HG03066 (cell line): ENCODE measurements at regions not wholly inside any gene's neighbourhood (a gene's known extent, or its start where the extent isn't known, plus 50 kb on each side); places are given as distances from the start of the nearest gene placed in this dataset.
"Not testable (repeated sequence)": the region's sequence is repeated elsewhere in the genome, so short reads cannot be mapped to it uniquely, and the experiment has no call there.

Source experiments
- ATAC-seq: cut with Tn5 transposase; IDR thresholded peaks from one replicate; pipeline ENCODE4 v1.9.1; 2021; ENCODE audit warnings: low read depth; ENCODE audit not compliant: unreplicated experiment

DNA sequence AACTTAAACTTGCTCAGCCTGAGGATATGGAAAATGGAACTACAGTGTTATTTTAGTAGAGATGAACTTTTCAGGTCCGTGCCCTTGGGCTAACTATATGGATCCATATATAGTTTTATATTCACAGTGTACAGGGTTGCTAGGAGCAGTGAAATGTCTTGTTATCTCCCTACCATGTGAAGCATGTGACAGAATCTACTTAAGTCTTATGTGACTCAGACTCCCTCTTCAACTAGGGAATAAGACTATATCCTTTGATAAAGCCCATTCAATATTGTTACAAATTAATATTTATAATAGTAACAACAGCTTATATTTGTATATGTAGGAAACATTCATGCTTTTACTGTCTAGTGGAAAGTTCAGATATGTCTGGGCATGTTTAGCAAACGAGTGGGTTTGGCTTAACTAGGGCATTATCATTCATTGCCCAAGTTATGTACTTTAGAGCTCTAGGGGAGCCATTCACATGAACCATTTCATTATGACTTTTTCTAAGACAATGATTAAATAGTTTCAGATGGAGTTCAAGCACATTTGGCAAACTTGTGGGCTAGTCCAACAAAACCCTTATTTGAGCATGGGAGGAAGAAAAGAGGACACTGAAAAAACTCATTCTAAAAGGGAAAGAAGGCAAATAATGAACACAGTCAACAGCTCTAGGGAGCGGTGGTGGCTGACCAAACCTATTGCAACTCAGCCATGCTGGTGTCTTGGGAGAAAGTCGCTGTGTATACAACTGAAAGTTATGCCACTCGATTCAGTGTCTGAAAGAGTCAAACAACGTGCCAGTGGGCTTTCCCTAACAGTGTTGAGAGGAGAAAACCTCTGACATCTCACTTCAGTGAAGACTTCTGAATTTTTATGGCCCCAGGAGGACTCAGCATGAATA, 305.9 kb upstream of the G2E3 start:
- ATAC-seq: no peak

DNA sequence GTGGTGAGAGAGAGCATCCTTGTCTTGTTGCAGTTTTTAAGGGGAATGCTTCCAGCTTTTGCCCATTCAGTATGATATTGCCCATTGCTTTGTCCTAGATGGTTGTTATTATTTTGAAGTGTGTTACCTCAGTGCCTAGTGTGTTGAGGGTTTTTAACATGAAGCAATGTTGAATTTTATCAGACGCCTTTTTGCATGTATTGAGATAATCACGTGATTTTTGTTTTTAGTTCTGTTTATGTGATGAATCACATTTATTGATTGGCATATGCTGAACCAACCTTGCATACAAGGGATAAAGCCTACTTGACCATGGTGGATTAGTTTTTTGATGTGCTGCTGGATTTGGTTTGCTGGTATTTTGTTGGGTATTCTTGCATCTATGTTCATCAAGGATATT, 302.3 kb upstream of the G2E3 start:
- no peak for ATAC-seq

DNA sequence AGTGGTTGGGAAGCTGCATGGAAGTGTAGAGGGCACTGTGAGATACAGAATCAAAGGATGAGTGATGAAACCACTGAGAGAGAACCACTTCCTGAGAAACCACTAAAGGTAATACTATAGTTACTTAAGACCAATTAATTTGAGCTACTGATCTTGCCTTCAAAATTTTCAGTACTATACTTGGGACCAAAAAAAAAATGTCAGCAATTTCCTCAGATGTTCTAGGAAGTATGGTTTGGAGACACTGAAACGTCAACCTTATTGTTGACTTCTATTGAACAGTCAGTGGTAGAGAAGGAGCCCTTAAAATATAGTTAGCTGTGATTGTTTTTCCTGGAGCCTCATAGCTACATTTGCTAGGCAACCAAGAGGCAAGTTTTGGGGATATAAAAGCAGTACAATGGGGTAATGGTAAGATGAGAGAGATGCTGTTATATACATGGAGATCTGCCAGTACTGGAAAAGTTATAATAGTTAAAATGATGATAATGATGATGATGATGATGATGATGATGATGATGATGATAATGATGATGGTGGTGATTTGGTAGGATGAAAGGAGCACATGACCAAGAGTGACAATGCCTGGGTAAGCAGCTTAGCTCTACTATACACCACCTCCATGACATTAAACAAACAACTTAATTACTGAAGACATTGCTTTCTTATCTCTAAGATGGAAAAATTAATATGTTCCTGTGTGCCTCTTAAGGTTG, 300.9 kb upstream of the G2E3 start:
- no peak for ATAC-seq

DNA sequence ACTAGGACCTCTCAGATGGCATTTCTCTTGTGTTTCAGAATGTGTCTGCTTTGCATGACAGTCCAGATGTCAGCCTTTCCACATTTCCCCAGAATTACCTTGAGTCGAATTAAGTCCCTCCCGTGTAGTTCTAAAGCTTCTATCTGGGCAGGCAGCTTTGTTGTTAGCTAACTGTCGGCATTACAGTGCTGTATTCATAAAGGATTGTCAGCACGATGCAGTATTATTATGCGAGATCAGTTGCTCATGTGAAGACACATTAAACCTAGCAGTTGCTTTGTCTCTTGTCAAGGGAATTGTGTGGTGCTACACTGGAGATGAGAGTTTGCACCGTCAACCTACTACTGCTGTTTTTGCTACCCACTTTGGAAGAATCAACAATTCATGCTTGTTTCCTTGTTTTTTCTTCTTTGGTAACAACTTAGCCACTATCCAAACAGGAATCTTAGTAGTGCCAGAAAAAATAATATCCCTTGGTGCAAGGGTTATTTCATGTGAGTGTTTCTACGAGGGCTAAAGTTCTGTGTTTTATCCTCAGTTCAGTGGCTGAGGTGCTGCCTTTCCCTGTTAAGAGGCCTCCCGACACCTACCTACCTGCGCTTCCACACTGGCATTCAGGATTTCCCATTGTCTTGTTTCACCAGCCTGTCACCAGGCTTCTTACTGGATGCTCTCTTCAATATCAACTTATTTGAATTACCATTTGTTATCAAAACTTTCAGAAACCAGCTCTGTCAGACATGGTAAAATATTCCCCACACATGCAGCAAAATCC, 297.9 kb upstream of the G2E3 start:
- no peak for ATAC-seq

DNA sequence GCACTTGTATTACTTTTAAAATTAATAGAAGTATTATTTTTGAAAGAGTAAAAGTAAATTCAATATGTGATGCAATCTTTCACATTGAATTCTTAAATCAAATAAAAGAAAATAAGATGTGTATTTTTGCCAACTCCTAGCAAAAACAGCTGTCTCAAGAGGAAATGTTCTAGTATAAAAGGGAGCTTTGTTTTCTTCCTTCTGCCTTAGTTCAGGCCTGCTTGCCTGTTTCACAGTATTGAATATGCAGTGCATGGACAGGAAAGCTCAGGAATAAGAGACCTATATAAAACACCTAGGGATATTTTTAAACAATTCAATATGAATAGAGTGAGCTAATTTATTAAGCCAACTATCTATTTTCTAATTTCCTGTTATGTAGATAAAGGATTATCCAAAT, 294.8 kb upstream of the G2E3 start:
- ATAC-seq: no peak

DNA sequence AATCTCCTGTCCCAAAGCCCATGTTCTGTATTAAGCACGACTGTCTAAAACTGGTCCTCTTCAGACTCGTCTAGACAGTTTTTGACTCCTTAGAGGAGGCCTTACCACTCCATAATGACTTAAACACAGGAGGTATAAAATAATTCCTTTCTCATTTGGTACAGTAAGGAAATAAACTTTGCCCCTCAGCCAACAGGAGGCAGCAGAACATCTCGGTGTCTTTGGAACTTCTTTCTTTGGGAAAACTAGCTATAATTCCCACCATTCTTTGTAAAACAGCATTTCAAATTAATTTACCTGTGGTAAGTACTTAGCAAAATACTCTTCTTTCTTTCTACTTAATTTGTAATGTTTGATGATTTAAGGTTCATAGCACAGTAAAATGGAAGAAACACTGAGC, 292.7 kb upstream of the G2E3 start:
- no peak for ATAC-seq

DNA sequence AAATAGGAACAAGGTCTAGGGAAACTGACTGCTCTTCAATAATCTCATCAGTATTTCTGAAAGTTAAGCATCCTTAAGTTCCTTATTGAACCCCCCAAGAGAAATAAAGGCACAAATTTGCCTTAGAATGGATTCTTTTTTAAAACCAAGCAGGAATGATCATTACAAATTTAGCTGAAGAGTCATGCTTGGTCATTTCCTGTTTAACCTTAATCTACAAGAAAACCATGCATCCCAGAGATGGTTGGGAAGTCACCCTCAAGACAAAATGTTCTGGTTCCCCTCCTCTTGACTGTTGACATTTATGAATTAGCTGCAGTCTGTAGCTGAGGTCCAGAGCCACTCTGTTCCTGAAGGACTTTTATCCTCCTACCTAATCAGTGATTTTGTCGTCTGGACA, 291.8 kb upstream of the G2E3 start:
- ATAC-seq: no peak

DNA sequence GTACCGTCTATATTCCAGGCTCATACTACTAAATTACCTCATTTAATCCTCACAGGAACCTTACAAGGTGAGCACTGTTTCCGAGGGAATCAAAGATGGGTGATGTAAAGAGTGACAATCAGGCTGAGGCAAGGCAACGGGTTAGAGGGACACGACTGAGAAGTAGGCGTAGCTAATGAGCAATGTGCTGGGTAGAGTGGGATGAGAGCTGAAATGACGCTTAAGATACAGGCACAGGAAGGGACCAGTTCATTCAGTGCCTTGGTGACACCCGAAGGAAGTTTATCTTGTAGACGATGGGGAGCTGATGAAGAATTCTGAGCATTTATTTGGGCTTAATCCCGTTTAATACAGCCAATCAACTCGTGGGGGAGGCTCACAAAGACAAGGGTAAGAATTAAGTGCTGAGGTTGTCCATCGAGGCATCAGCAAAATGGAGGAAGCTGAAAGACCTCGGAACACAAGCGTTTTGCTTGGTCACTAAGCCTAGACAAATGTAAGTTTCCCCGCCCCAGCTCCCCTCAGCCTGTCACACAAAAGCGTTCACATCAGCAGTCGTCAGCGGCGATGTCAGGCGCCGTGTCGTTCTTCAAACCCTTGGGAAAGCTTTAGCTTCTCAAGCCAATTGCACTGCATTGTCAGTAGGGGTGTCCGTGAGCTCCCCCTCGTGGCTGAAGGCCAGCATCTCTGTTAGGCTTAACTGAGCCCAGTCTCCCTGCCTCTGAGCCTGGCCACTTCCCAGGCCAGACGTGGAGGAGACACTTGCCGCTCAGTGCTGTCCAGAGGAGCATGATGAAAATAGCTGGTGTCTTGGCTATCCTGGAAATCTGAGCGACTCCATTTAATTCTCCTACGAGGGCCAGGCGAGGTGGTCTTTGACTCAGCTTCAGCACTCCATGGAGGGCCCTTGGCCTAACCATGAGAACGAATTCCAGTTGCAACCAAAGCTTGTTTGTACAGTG, 288.5 kb upstream of the G2E3 start:
- ATAC-seq: peak; percentile 98

DNA sequence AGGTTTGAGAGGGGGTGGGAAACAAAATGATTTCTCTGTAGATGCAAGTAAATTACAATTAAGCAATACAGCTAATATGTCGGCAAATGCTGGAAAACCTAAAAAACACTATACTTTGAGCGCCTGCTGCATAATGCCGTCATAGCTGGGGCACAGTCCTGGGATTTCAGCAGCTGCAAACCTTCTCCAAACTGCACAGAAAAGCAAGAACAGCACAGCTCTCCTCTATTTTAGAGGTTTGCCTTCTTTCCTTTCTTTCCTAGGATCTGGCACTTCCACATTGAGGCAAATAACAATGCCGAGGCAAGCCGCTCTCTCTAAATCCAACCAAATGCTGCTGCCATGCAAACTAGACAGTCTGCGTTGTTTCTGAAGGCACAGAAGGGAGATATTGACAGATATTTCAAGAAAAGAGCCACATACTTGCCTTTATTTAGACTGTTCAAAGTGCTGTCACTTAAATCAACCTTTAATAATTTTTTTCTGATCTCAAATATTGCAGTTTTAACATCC, 287.1 kb upstream of the G2E3 start:
- ATAC-seq: no peak

DNA sequence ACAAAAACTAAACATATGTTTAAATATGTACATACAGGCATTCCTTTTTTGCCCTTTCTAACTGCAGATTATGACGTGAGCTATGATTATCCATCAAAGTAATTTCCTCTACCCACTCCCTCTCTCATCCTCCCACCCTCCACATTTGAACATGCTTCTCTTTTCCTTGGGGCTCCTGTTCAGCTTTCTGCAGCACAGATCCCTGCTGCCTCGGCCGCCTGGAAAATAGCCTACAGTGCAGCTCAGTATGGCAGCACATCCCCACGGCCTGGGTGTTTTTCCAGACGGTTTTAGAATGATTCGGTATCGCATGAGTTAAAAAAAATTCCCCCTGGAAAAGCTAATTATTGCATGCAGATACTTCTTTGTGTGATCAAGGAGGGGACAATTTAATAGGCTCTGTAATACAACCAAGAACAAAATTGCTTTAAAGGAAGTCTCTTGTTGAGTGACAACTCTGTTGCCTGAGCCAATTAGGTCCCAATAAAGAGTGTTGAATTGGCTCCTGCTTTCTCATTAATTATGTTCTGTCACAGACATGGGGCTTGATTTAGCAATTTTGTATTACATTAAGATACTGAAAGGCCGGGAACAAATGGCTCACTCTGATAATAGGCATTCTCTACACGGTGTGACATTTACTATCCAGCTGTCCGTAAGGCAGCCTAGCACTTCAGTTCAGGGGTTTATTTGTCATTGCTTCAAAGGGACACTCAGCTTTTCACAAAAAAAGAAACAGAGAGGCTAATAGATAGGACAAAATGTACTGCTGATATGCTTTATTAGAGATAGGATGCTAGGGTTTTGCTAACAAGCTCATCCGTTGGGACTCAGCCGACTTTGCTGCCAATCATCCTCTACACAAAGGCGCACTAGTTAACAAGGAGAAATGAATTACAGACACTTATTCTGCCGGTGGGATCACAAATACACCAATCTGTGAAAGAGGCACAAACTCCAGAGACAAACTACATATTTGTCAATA, 285.8 kb upstream of the G2E3 start:
- no peak for ATAC-seq

DNA sequence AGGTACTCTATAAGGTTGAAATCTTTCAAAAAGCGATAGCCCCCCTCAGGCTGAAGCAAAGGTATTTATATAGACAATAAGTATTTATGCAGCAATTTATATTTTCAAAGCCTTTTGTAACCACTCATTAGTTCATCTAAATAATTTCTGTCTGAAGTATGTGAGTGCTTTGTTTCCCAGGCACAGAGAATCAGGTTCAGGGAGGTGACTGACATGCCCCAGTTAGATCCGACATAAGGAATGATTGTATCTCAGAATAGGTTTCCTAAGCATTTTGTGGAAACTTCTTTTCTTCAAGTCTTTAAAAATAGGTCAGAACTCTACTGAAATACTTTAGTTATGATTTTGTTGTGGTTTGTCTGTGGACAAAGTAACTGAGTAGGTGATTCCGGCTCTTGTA, 283.4 kb upstream of the G2E3 start:
- no peak for ATAC-seq

DNA sequence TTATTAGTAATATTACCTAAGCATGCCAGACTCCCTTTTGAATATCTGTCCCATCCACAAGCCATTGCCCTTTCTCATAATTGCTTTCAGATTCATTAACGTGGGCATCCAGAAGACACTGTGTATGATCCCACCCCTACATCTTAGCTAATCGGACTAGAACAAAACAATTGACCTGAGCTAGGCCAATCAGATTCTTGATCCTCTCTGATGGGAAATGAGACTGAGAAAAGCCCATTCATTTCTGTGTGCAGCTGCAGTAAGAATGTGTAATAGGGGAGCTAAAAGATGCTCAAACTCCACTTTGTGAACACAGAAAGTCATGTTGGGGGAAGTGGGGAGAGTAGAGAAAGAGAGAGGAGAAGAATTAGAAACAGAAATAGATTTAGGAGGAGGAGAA, 281.7 kb upstream of the G2E3 start:
- no peak for ATAC-seq

DNA sequence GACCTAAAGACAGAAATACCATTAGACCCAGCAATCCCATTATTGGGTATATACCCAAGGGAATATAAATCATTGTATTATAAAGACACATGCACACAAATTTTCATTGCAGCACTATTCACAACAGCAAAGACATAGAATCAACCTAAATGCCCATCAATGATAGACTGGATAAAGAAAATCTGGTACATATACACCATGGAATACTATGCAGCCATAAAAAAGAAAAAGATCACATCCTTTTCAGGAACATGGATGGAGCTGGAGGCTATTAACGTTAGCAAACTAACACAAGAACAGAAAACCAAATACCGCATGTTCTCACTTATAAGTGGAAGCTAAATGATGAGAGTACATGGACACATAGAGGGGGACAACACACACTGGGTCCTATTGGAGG, 280.1 kb upstream of the G2E3 start:
- ATAC-seq: not testable (repeated sequence)

DNA sequence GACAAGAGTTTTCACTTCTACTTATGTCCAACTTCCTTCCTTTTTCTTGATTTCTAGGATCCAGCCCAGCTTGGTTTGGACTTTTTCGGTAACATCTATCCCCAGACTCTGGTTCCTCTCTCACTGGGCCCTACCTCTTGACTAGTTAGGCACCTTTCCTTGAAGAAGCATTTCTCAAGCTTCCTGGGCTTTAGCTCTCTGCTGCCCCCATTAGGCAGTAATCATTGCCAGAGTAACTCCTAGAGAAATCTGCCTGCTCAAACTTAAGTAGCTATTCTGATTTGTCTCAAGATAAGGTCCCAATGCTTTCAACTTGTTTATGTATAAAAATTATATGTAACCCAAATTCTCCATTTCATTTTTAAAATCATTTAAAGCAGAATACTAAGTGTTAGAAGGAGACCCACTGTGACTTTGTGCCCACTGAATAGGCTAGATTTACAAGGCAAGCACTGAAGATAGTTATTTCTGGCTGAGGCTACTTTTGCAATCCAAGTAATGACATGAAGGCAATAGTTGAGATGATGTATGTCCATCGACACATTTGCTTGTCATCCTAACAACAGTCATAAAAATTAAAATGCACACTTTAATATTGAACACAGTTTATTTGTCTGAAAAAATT, 275.0 kb upstream of the G2E3 start:
- ATAC-seq: no peak

DNA sequence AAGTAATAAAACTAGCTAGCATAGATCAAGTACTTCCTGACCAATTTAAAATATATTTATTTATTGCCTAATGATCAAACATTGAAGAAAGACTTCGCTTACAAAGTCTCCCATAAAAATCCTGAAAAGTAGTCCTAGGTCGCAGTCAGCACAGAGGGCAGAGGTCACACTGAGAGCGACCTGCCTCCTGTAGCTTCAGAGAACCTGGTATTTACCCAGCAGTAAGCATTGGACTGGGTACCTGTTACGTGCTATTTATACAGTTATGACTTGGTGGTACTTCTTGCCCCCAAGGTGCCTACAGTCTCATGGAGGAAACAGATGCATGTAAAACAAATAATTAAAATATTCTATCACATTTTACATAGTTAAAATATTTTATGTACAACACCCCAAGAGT, 274.1 kb upstream of the G2E3 start:
- ATAC-seq: no peak

DNA sequence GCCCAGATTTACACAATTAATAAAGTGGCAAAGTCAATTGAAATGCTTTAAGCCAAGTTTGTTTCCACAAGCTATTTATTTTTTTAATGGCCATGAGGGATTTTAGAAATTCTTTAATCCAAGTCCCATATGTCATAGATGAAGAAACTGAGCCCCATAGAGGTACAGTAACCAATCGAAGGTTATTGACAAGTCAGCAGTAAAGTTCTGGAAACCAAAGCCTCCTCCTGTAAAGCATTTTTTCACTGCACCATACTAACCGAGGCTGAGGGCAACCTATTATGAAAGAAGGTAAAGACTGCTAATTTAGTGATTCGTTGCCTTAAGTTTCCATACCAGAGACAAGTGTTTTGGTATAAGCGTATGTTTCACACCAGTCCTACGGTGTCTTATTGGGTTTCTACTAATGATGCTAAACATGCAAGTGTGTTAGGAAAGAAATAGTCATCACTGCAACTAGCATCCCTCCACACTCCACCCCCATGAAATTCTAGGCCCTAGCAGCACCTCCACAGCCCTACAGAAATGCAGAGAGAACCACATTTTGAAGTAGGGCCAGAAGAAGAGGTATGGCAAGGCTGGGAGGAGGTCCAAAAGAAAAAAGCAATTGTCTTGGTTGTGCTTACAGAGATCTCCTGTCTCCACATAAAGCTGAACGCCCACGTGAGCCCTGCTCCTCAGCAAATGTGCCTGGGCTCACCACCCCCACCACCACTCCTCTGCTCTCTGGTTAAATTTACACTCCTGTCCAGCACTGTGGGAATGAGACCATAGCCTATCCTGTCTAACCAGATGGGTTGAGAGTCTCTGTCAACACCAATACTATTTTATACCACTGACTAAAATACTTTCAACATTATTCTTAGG, 271.1 kb upstream of the G2E3 start:
- no peak for ATAC-seq

DNA sequence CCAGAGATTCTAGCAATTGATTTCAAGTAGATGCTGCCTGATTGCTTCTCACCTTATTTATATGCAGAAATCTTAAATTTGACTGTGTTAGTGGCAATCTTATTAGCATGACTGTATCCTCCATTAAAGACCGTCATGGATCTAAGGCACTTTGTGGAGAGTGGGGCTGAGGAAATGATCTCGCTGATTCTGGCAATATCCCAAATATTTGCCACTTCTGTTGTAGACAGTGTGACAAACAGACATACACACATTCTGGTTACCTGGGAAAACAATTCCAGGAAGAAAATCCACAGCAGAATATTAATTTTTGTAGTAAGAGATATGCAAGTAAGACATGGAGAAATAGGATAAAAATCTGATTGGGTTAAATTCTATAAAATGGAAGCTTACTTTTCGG, 269.0 kb upstream of the G2E3 start:
- ATAC-seq: no peak
